SK-N-MC (cell line): ENCODE measurements at regions not wholly inside any gene's neighbourhood (a gene's known extent, or its start where the extent isn't known, plus 50 kb on each side); places are given as distances from the start of the nearest gene placed in this dataset.

Experiments used
- DNase-seq: peaks from one replicate; pipeline ENCODE4 v3.0.0-alpha.2; 2011; ENCODE audit warnings: low read depth, low spot score
- H3K27ac ChIP-seq: fragments of 200-600 bp; sonication (generic); 2 replicates; pipeline ENCODE4 v1.5.1; 2016; ENCODE audit warnings: mixed run types
- H3K36me3 ChIP-seq: fragments of 200-600 bp; sonication (generic); 2 replicates; pipeline ENCODE4 v1.6.1; 2017; ENCODE audit warnings: antibody characterized with exemption, low read length, mixed read lengths; ENCODE audit not compliant: insufficient read depth
- H3K4me3 ChIP-seq: fragments of 200-600 bp; sonication (generic); 2 replicates; pipeline ENCODE4 v1.5.1; 2016
- H3K9ac ChIP-seq: fragments of 200-600 bp; sonication (generic); 2 replicates; pipeline ENCODE4 v1.8.0; 2017; ENCODE audit warnings: mixed run types, mixed read lengths; ENCODE audit not compliant: insufficient read length
- H3K9me3 ChIP-seq: fragments of 200-600 bp; sonication (generic); 2 replicates; pipeline ENCODE4 v1.6.1; 2017; ENCODE audit warnings: low read depth, mild to moderate bottlenecking, antibody characterized with exemption, low read length, moderate library complexity, mixed read lengths
- EZH2 ChIP-seq: fragments of 200-600 bp; sonication (generic); IDR thresholded peaks from one replicate; pipeline ENCODE4 v1.6.1; 2017; ENCODE audit warnings: antibody characterized with exemption
- FOXP2 ChIP-seq: optimal IDR thresholded peaks from 2 replicates; pipeline ENCODE3; 2011; ENCODE audit warnings: mild to moderate bottlenecking, moderate library complexity; ENCODE audit not compliant: insufficient read depth; ENCODE audit errors: extremely low read length, control extremely low read depth
- POLR2AphosphoS5 ChIP-seq: IDR thresholded peaks from 2 replicates; pipeline ENCODE4 v1.6.1; 2012; ENCODE audit warnings: mild to moderate bottlenecking, low read depth, low read length, borderline replicate concordance

- Histone ChIP-seq H3K36me3 (no peaks in the 10 kb centered on the region), H3K9ac (no peak overlapping the region), H3K27ac (no peak overlapping the region), H3K9me3 (no peaks in the 10 kb centered on the region), H3K4me3 (no peak overlapping the region)
- TF ChIP-seq EZH2: no peak
- no peak for TF ChIP-seq POLR2AphosphoS5
- no peak for TF ChIP-seq FOXP2
- no peak for DNase-seq
Measured at GRCh38 chrX:69020316-69020715, 144.9 kb downstream of the PJA1 start.

DNA sequence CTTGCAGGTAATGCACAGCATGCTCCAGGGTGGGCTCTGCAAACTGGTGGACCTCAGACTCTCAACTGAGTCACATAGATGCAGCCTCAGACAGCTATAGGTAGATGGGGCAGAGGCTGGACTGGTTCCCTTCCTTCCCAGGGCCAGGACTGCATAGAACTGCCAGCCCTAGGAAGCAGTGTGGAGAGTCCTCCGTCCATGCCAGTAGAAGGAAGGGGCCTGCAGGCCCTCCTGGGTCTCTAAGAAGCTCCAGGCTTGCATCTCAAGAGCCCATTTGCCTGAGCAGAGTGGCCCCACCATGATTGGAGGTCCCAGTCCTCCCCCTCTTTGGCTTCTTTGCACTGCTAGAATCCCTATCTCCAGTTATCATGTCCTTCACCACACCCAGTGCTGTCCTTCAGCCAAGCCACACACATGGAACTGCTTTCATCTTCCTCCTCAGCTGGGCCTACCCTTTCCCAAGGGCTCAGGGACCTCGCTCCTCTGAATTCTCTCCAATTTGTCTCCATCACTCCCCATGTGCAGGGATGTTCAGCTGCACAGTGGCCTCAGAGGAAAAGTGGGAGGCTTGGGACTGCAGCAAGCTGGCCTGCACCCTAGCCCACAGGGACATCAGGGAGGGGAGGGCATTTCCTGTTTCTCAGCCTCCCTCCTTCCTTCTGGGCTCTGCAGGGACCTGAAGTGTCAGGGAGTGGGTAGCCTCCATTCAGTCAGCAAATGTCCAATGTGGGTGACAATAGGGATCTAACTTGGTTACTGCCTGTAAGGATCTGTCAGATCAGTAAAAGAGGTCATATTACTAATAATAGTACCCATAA lies 146.0 kb downstream of the PJA1 start:
- Histone ChIP-seq H3K9me3 (no peaks in the 10 kb centered on the region), H3K4me3 (no peak overlapping the region), H3K27ac (no peak overlapping the region), H3K9ac (no peak overlapping the region), H3K36me3 (no peaks in the 10 kb centered on the region)
- TF ChIP-seq EZH2 (no peak), FOXP2 (no peak), POLR2AphosphoS5 (no peak)
- no peak for DNase-seq

- H3K4me3 ChIP-seq: no peak overlapping the region
- no peak overlapping the region for H3K27ac ChIP-seq
- no peak for DNase-seq
- no peaks in the 10 kb centered on the region for H3K9me3 ChIP-seq
- H3K36me3 ChIP-seq: no peaks in the 10 kb centered on the region
- no peak overlapping the region for H3K9ac ChIP-seq
- no peak for TF ChIP-seq POLR2AphosphoS5
- no peak for TF ChIP-seq EZH2
- no peak for TF ChIP-seq FOXP2
Measured at GRCh38 chrX:69018416-69019072, 146.7 kb downstream of the PJA1 start.

GRCh38 chrX:69016293-69016941 lies 148.8 kb downstream of the PJA1 start:
- TF ChIP-seq POLR2AphosphoS5: no peak
- TF ChIP-seq EZH2: no peak
- TF ChIP-seq FOXP2: no peak
- H3K4me3 ChIP-seq: no peak overlapping the region
- DNase-seq: no peak
- no peak overlapping the region for H3K27ac ChIP-seq
- H3K9me3 ChIP-seq: no peaks in the 10 kb centered on the region
- no peaks in the 10 kb centered on the region for H3K36me3 ChIP-seq
- H3K9ac ChIP-seq: no peak overlapping the region

- TF ChIP-seq POLR2AphosphoS5: no peak
- no peak for TF ChIP-seq EZH2
- no peak for TF ChIP-seq FOXP2
- H3K4me3 ChIP-seq: no peak overlapping the region
- no peaks in the 10 kb centered on the region for H3K36me3 ChIP-seq
Measured at GRCh38 chrX:69015564-69016292, 149.5 kb downstream of the PJA1 start.

GRCh38 chrX:69015156-69015555 lies 150.1 kb downstream of the PJA1 start:
- H3K9me3 ChIP-seq: no peaks in the 10 kb centered on the region
- H3K36me3 ChIP-seq: no peaks in the 10 kb centered on the region
- H3K4me3 ChIP-seq: no peak overlapping the region
- TF ChIP-seq EZH2: no peak
- no peak for TF ChIP-seq POLR2AphosphoS5
- TF ChIP-seq FOXP2: no peak
- DNase-seq: no peak
- no peak overlapping the region for H3K9ac ChIP-seq
- H3K27ac ChIP-seq: no peak overlapping the region

More at GRCh38 chrX:69015564-69016292, 149.5 kb downstream of the PJA1 start:
- Histone ChIP-seq H3K9me3 (no peaks in the 10 kb centered on the region), H3K9ac (no peak overlapping the region), H3K27ac (no peak overlapping the region)
- DNase-seq: no peak

- Histone ChIP-seq H3K4me3 (no peak overlapping the region), H3K9me3 (no peaks in the 10 kb centered on the region)
- no peak for TF ChIP-seq POLR2AphosphoS5
- no peak for TF ChIP-seq EZH2
- TF ChIP-seq FOXP2: no peak
Measured at GRCh38 chrX:69014200-69014599, 151.1 kb downstream of the PJA1 start.

GRCh38 chrX:69010339-69010738 lies 154.9 kb downstream of the PJA1 start:
- Histone ChIP-seq H3K9me3 (no peaks in the 10 kb centered on the region), H3K4me3 (no peak overlapping the region), H3K27ac (no peak overlapping the region), H3K9ac (no peak overlapping the region), H3K36me3 (no peaks in the 10 kb centered on the region)
- TF ChIP-seq EZH2: no peak
- no peak for TF ChIP-seq FOXP2
- no peak for TF ChIP-seq POLR2AphosphoS5
- DNase-seq: no peak

More at GRCh38 chrX:69014200-69014599, 151.1 kb downstream of the PJA1 start:
- no peak overlapping the region for H3K27ac ChIP-seq
- no peaks in the 10 kb centered on the region for H3K36me3 ChIP-seq
- no peak for DNase-seq
- H3K9ac ChIP-seq: no peak overlapping the region
